ENCODE measurements at regions not wholly inside any gene's neighbourhood (a gene's known extent, or its start where the extent isn't known, plus 50 kb on each side); places are given as distances from the start of the nearest gene placed in this dataset.

- H3K4me2 ChIP-seq (ENCODE audit: low read depth, low read length, poor library complexity, severe bottlenecking), result no peak overlapping the region
- no peaks in the 10 kb centered on the region for H3F3A ChIP-seq (ENCODE audit: low read depth)
- TF ChIP-seq CTCF (conservative IDR thresholded peaks at IDR 0.05; ENCODE audit: low read length) (no peak), EZH2phosphoT487 (IDR thresholded peaks at IDR 0.05; ENCODE audit: borderline replicate concordance) (no peak)
- H3K9ac ChIP-seq (ENCODE audit: low read depth, low read length, poor library complexity, severe bottlenecking), result no peak overlapping the region
- no peaks in the 10 kb centered on the region for H4K20me1 ChIP-seq (ENCODE audit: insufficient read depth, low read length, poor library complexity, severe bottlenecking)
- H3K4me1 ChIP-seq (ENCODE audit: insufficient read depth, low read length, poor library complexity, severe bottlenecking), result no peaks in the 10 kb centered on the region
- H3K9me2 ChIP-seq (replicated peaks; ENCODE audit: low read depth, low read length), result no peaks in the 10 kb centered on the region
- H3K9me3 ChIP-seq (ENCODE audit: insufficient read depth, low read depth, low read length), result no peaks in the 10 kb centered on the region
- H3K79me2 ChIP-seq (ENCODE audit: insufficient read depth, low read length), result no peaks in the 10 kb centered on the region
- H2AFZ ChIP-seq (ENCODE audit: low read length), result no peak overlapping the region
- no peaks in the 10 kb centered on the region for H3K36me3 ChIP-seq (ENCODE audit: insufficient read depth, low read length)
- no peaks in the 10 kb centered on the region for H3K27me3 ChIP-seq (ENCODE audit: insufficient read depth, low read length, poor library complexity, severe bottlenecking)
- H3K4me3 ChIP-seq (ENCODE audit: low read length, poor library complexity, severe bottlenecking), result no peak overlapping the region
Observed at GRCh38 chr2:105490204-105490603, 91.4 kb upstream of the FHL2 start.

GRCh38 chr2:105489168-105489878 is 90.5 kb upstream of the FHL2 start:
- no peak overlapping the region for H3K4me3 ChIP-seq (ENCODE audit: low read length, poor library complexity, severe bottlenecking)
- H3K36me3 ChIP-seq (ENCODE audit: insufficient read depth, low read length), result no peaks in the 10 kb centered on the region
- H3K9me2 ChIP-seq (replicated peaks; ENCODE audit: low read depth, low read length), result no peaks in the 10 kb centered on the region
- no peaks in the 10 kb centered on the region for H3K79me2 ChIP-seq (ENCODE audit: insufficient read depth, low read length)
- H3K9ac ChIP-seq (ENCODE audit: low read depth, low read length, poor library complexity, severe bottlenecking), result no peak overlapping the region
- H3K27me3 ChIP-seq (ENCODE audit: insufficient read depth, low read length, poor library complexity, severe bottlenecking), result no peaks in the 10 kb centered on the region
- H4K20me1 ChIP-seq (ENCODE audit: insufficient read depth, low read length, poor library complexity, severe bottlenecking), result no peaks in the 10 kb centered on the region
- no peak for TF ChIP-seq CTCF (conservative IDR thresholded peaks at IDR 0.05; ENCODE audit: low read length)
- no peak for TF ChIP-seq EZH2phosphoT487 (IDR thresholded peaks at IDR 0.05; ENCODE audit: borderline replicate concordance)
- no peaks in the 10 kb centered on the region; the same call in 1 of the 2 replicates for H3F3A ChIP-seq (ENCODE audit: low read depth)
- no peak overlapping the region for H3K4me2 ChIP-seq (ENCODE audit: low read depth, low read length, poor library complexity, severe bottlenecking)
- H3K9me3 ChIP-seq (ENCODE audit: insufficient read depth, low read depth, low read length), result no peaks in the 10 kb centered on the region; the same call in 1 of the 2 replicates
- H2AFZ ChIP-seq (ENCODE audit: low read length), result no peak overlapping the region
- peaks cover 5% of the 10 kb centered on the region for H3K4me1 ChIP-seq (ENCODE audit: insufficient read depth, low read length, poor library complexity, severe bottlenecking)

- TF ChIP-seq CTCF (conservative IDR thresholded peaks at IDR 0.05; ENCODE audit: low read length) (no peak), EZH2phosphoT487 (IDR thresholded peaks at IDR 0.05; ENCODE audit: borderline replicate concordance) (no peak)
- H3K27me3 ChIP-seq (ENCODE audit: insufficient read depth, low read length, poor library complexity, severe bottlenecking), result no peaks in the 10 kb centered on the region
- no peak overlapping the region for H2AFZ ChIP-seq (ENCODE audit: low read length)
- no peaks in the 10 kb centered on the region for H3K9me2 ChIP-seq (replicated peaks; ENCODE audit: low read depth, low read length)
- H3K36me3 ChIP-seq (ENCODE audit: insufficient read depth, low read length), result no peaks in the 10 kb centered on the region
- no peak overlapping the region for H3K4me2 ChIP-seq (ENCODE audit: low read depth, low read length, poor library complexity, severe bottlenecking)
- no peak overlapping the region for H3K4me3 ChIP-seq (ENCODE audit: low read length, poor library complexity, severe bottlenecking)
- peaks cover 14% of the 10 kb centered on the region for H3K4me1 ChIP-seq (ENCODE audit: insufficient read depth, low read length, poor library complexity, severe bottlenecking)
- no peaks in the 10 kb centered on the region for H3K79me2 ChIP-seq (ENCODE audit: insufficient read depth, low read length)
- no peaks in the 10 kb centered on the region for H4K20me1 ChIP-seq (ENCODE audit: insufficient read depth, low read length, poor library complexity, severe bottlenecking)
- no peaks in the 10 kb centered on the region; the same call in 1 of the 2 replicates for H3K9me3 ChIP-seq (ENCODE audit: insufficient read depth, low read depth, low read length)
- H3K9ac ChIP-seq (ENCODE audit: low read depth, low read length, poor library complexity, severe bottlenecking), result no peak overlapping the region
- H3F3A ChIP-seq (ENCODE audit: low read depth), result peaks cover 6% of the 10 kb centered on the region; the same call in 1 of the 2 replicates
Observed at GRCh38 chr2:105488285-105488684, 89.4 kb upstream of the FHL2 start.
